Prostate gland (tissue), 2 donors: ENCODE measurements at regions not wholly inside any gene's neighbourhood (a gene's known extent, or its start where the extent isn't known, plus 50 kb on each side); places are given as distances from the start of the nearest gene placed in this dataset.

Source experiments
- CTCF ChIP-seq, 4 experiments: fragments of 200-600 bp in 2 of 4; fragments of 450-650 bp in 2 of 4; sonication (generic) in 2 of 4; IDR thresholded peaks; 1 replicate in 3 of 4; 2 replicates in 1 of 4; pipeline ENCODE4 v1.5.1; 2016 to 2019; ENCODE audit warnings: antibody characterized with exemption in 4 of 4, mild to moderate bottlenecking in 2 of 4, moderate library complexity in 2 of 4
- POLR2A ChIP-seq: fragments of 450-650 bp; IDR thresholded peaks from one replicate; pipeline ENCODE4 v1.6.1; 2016; ENCODE audit warnings: antibody characterized with exemption, mild to moderate bottlenecking
- POLR2AphosphoS5 ChIP-seq: sonication (generic); formaldehyde crosslinking; IDR thresholded peaks from one replicate; pipeline ENCODE4 v1.6.1; 2017; ENCODE audit warnings: antibody characterized with exemption

GRCh38 chr17:33560165-33560564 lies 267.1 kb upstream of the ASIC2 start:
- TF ChIP-seq CTCF (IDR thresholded peaks at IDR 0.05): no peak
- no peak for TF ChIP-seq POLR2AphosphoS5
- no peak for TF ChIP-seq POLR2A
